Gastroesophageal sphincter (tissue), 3 donors: ENCODE measurements at regions not wholly inside any gene's neighbourhood (a gene's known extent, or its start where the extent isn't known, plus 50 kb on each side); places are given as distances from the start of the nearest gene placed in this dataset.

Experiments used
- EP300 ChIP-seq: sonication (generic); formaldehyde crosslinking; IDR thresholded peaks from one replicate; pipeline ENCODE4 v1.6.1; 2017; ENCODE audit warnings: antibody characterized with exemption, mild to moderate bottlenecking
- POLR2A ChIP-seq, 2 donors: fragments of 450-650 bp; IDR thresholded peaks; one replicate each; pipeline ENCODE4 v1.6.1; 2017; ENCODE audit warnings: antibody characterized with exemption in 2 of 2, mild to moderate bottlenecking in 2 of 2, moderate library complexity in 1 of 2
- POLR2AphosphoS5 ChIP-seq: sonication (generic); formaldehyde crosslinking; IDR thresholded peaks from one replicate; pipeline ENCODE4 v1.6.1; 2017; ENCODE audit warnings: antibody characterized with exemption
- TF ChIP-seq, protein P1 (sequence below), 4 experiments: fragments of 200-600 bp in 2 of 4; fragments of 450-650 bp in 2 of 4; sonication (generic) in 1 of 4; IDR thresholded peaks; one replicate each; pipeline ENCODE4 v1.5.1; 2017 to 2019; ENCODE audit warnings: antibody characterized with exemption in 4 of 4, mild to moderate bottlenecking in 2 of 4, moderate library complexity in 2 of 4

DNA sequence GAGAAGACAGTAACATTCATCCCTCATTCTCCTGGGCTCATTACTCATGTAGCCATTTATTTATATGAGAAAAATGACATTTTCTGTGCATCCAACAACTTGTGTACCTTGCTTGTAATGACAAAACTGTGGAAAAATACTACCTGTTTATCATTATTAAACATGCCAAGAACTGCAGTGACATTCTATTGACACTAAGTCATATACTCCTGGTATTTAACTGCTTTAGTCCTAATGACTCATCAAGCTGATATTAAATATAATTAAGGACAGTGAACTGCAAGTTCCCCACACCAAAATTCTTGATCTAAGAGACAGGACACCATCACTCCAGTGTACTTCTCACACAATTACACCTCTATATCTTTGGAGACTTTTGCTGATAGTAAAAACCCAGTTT is 1328.7 kb upstream of the RAG2 start:
- TF ChIP-seq, protein P1, sequence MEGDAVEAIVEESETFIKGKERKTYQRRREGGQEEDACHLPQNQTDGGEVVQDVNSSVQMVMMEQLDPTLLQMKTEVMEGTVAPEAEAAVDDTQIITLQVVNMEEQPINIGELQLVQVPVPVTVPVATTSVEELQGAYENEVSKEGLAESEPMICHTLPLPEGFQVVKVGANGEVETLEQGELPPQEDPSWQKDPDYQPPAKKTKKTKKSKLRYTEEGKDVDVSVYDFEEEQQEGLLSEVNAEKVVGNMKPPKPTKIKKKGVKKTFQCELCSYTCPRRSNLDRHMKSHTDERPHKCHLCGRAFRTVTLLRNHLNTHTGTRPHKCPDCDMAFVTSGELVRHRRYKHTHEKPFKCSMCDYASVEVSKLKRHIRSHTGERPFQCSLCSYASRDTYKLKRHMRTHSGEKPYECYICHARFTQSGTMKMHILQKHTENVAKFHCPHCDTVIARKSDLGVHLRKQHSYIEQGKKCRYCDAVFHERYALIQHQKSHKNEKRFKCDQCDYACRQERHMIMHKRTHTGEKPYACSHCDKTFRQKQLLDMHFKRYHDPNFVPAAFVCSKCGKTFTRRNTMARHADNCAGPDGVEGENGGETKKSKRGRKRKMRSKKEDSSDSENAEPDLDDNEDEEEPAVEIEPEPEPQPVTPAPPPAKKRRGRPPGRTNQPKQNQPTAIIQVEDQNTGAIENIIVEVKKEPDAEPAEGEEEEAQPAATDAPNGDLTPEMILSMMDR (IDR thresholded peaks at IDR 0.05): no peak
- TF ChIP-seq EP300 (no peak), POLR2A (IDR thresholded peaks at IDR 0.05) (no peak), POLR2AphosphoS5 (no peak)
